Activated naive CD4-positive, alpha-beta T cell treated with anti-CD3 and anti-CD28 coated beads, Interleukin-2, amount 50 U/mL, for 24 hours (primary cell): ENCODE measurements at regions not wholly inside any gene's neighbourhood (a gene's known extent, or its start where the extent isn't known, plus 50 kb on each side); places are given as distances from the start of the nearest gene placed in this dataset.

Source experiments
- H3K27ac Mint-ChIP-seq: one replicate; pipeline ENCODE4 v1.8.0; 2021; ENCODE audit warnings: mild to moderate bottlenecking, mixed read lengths
- H3K27me3 Mint-ChIP-seq: one replicate; pipeline ENCODE4 v1.8.0; 2021; ENCODE audit warnings: mixed read lengths
- H3K36me3 Mint-ChIP-seq: one replicate; pipeline ENCODE4 v1.8.0; 2021; ENCODE audit warnings: mixed read lengths
- H3K4me1 Mint-ChIP-seq: one replicate; pipeline ENCODE4 v1.8.0; 2021; ENCODE audit warnings: mixed read lengths
- H3K4me3 Mint-ChIP-seq: one replicate; pipeline ENCODE4 v1.8.0; 2021; ENCODE audit warnings: mild to moderate bottlenecking, mixed read lengths
- H3K9me3 Mint-ChIP-seq: one replicate; pipeline ENCODE4 v1.8.0; 2021; ENCODE audit warnings: mixed read lengths

DNA sequence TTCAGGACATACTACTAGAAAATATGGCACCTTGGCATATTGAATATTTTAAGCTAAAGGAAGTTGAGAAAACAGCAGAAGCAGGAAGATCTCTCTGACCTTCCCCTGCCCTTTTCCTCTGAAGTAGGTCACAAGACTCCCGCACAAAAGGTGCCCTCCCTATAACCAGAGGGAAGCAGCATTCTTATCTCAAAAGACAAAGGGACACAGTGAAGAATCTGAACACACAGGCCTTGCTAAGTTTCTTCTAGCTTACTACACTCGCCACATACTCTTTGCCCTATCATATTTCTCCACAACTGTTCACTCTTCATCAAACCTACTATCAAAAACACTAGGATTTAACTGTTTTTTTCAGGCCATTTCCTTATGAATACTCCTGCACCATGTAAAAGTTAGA is 151.2 kb downstream of the ELOVL4 start:
- Mint-ChIP-seq H3K27me3 (peaks cover 5% of the 10 kb centered on the region), H3K4me1 (no peaks in the 10 kb centered on the region), H3K36me3 (no peaks in the 10 kb centered on the region), H3K4me3 (no peak overlapping the region), H3K27ac (no peak overlapping the region), H3K9me3 (no peaks in the 10 kb centered on the region)

DNA sequence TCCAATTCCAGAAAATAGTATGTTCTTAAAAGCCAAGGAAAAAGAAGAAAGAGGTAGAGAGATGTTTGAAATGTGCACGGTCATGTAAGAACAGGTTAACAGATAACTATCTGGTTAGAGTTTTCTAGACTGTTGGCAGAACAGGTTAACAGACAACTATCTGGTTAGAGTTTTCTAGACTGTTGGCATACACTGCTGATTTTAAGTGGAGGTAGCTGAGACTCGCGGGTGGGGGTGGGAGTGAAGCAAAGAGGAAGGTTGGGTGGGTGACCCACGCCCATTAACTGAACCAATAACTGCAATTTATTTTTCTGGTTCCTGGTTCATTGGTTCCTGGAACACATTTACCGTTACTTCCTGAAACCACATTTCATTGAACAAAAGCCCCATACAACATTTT is 157.5 kb downstream of the ELOVL4 start:
- H3K4me1 Mint-ChIP-seq = no peaks in the 10 kb centered on the region
- H3K9me3 Mint-ChIP-seq = no peaks in the 10 kb centered on the region
- no peak overlapping the region for H3K27ac Mint-ChIP-seq
- H3K27me3 Mint-ChIP-seq = no peaks in the 10 kb centered on the region
- no peaks in the 10 kb centered on the region for H3K36me3 Mint-ChIP-seq
- no peak overlapping the region for H3K4me3 Mint-ChIP-seq

DNA sequence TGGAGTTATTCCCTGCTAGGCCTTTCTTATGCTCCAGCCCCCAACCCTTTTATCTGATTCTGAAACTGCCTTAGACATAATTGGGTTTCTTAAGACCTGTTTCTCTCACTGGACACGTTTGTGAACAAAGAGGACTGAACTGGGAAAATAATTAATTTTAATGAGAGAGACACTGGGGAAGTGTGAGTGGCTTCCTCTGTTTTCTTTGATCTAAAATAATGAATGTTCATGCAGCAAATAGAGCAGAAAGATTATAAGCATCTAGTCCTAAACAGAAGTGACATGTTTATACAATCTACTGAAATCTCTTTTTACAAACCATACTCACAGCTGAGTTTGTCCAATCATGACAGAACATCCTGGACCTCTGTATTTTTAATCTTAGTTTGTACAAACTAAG is 157.6 kb downstream of the SH3BGRL2 start:
- Mint-ChIP-seq H3K4me3 (no peak overlapping the region), H3K4me1 (no peaks in the 10 kb centered on the region), H3K36me3 (no peaks in the 10 kb centered on the region), H3K9me3 (no peaks in the 10 kb centered on the region), H3K27me3 (peaks cover 2% of the 10 kb centered on the region), H3K27ac (no peak overlapping the region)

DNA sequence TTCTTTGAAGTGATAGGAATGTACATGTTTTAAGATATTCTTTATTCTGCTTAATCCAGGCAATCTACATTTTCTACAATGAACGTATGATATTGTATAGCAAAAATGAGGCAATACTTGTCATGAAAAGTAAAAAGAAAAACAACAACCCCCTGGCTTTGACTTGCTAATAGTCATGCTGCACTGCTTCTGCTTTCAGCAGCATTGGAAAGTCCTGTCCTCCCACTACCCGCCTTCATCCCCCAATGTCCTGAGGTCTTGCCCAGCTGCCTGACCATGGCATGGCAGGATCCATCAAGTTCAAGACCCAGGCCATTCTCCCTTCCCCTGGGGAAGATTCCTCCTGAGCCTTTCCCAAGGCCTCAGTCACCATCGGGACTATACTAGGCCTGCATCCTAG is 156.5 kb downstream of the SH3BGRL2 start:
- Mint-ChIP-seq H3K27me3 (peaks cover 2% of the 10 kb centered on the region), H3K4me1 (no peaks in the 10 kb centered on the region), H3K27ac (no peak overlapping the region), H3K9me3 (no peaks in the 10 kb centered on the region), H3K36me3 (no peaks in the 10 kb centered on the region), H3K4me3 (no peak overlapping the region)

DNA sequence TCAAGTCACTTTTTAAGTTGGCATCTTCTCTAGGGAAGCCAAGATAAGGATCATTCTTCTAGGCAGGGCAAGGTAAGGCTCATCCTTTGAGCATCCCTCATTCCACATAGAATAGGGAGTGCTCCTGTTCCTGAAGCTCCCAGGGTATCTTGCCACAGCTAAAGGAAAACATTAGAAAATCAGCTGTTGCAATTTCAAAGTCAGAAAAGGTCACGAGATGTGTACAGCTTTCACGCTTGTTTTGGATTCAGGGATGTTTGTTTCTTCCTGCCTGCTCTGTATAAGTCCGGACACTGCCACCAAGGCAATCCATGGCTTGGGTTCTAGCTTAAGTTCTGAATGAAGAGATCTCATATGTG is 153.2 kb downstream of the SH3BGRL2 start:
- H3K27ac Mint-ChIP-seq = no peak overlapping the region
- H3K36me3 Mint-ChIP-seq = no peaks in the 10 kb centered on the region
- H3K9me3 Mint-ChIP-seq = no peaks in the 10 kb centered on the region
- H3K4me3 Mint-ChIP-seq = no peak overlapping the region
- H3K27me3 Mint-ChIP-seq = peaks cover 2% of the 10 kb centered on the region
- H3K4me1 Mint-ChIP-seq = no peaks in the 10 kb centered on the region

DNA sequence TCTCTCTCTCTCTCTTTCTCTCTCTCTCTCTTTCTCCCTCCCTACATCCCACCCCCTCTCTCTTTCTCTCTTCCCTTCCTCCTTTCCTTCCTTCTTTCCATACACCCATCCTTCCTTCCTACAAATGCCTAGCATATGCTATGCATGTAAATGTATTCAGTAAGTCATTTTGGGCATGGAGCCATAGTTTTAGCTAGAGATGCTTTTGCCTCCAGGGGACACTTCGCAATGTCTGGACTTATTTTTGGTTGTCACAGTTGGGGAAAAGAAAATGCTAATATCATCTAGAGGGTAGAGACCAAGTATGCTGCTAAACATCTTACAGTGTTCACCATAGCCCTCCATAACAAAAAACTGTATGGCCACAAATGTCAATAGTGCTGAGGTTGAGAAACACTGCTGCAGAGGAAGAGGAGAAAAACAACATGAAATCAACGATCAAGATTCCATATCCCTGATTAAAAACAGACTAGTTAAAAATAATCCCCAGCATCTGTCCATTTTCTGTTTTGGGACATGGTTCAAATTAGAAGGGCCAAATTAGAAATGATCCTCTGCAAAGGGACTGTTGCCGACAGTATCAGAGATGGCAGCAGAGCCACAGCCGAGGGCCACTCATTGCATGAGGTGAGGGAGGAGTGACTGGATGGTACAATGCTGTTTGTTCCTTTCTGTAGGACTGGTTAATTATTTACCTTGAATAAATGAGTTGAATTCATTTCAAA is 152.7 kb downstream of the SH3BGRL2 start:
- peaks cover 2% of the 10 kb centered on the region for H3K27me3 Mint-ChIP-seq
- H3K9me3 Mint-ChIP-seq = no peaks in the 10 kb centered on the region
- no peaks in the 10 kb centered on the region for H3K4me1 Mint-ChIP-seq
- H3K4me3 Mint-ChIP-seq = no peak overlapping the region
- H3K27ac Mint-ChIP-seq = no peak overlapping the region
- no peaks in the 10 kb centered on the region for H3K36me3 Mint-ChIP-seq

DNA sequence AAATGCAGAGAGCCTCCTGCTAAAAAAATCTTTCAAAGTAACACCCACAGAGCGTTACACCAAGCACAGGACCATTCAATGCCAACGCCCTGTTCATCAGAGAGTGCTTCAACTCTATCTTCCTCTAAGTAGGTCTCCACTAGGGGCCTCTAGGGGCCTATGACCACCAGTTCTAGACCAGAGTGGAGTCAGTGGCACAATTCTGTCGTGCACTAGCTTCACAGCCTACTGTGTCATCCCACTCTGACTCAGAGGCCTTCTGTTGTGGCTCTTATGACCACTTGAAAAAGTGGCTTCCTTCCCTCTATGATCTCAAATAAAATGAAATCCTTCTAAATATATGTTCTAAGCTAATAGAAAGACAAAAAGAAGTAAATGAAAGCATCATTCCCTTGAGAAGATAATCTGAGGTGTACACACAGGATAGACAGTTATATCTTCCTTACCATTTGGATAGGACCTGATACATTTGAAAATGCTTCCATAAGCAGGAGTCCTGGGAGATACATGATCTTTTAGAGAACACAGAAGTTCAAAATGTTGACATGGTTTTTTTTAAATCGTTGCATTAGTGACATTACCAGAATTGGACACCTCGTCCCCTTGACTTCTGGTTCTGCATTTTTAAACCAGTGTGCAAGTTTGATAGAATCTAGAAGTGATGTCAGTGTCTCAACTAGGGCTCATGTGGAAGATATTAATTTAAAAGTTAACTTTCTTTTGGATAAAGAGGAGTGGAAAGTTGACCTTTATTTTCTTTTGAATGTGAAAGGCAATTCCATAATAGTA is 151.9 kb downstream of the SH3BGRL2 start:
- H3K4me3 Mint-ChIP-seq = no peak overlapping the region
- no peaks in the 10 kb centered on the region for H3K9me3 Mint-ChIP-seq
- peaks cover 1% of the 10 kb centered on the region for H3K4me1 Mint-ChIP-seq
- H3K27ac Mint-ChIP-seq = no peak overlapping the region
- H3K36me3 Mint-ChIP-seq = no peaks in the 10 kb centered on the region
- peaks cover 2% of the 10 kb centered on the region for H3K27me3 Mint-ChIP-seq

DNA sequence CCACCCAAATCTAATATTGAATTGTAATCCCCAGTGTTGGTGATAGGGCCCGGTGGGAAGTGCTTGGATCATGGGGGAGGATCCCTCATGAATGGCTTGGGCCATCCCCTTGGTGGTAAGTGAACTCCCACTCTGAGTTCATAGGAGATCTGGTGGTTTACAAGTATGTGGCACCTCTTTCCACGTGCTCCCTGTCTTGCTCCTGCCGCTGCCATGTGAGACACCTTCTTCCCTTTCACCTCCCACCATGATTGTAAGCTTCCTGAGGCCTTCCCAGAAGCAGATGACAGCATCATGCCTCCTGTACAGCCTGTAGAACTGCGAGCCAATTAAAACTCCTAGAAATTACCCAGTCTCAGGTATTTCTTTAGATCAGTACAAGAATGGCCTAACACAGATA is 150.8 kb downstream of the SH3BGRL2 start:
- H3K27ac Mint-ChIP-seq = no peak overlapping the region
- H3K36me3 Mint-ChIP-seq = no peaks in the 10 kb centered on the region

DNA sequence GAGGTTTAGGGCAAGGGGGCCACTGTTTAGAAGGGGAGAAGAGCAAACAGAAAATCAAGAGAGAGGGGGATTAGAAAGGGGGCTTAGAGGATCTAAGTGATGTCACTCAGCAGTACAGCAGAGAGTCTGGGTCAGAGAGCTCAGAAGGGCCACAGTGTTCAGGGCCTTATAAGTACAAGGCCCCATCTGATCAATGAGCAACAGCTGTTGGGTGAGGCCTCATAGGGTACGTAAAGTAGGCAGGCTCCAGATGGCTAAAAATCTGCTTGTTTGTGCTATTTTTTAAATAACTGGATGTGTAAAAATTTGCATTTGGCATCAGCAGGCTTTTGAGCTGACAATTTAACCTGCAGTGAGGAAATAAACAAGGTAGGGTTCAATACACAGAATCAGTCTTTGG is 149.8 kb downstream of the SH3BGRL2 start:
- Mint-ChIP-seq H3K27ac (no peak overlapping the region), H3K4me1 (peaks cover 9% of the 10 kb centered on the region), H3K9me3 (no peaks in the 10 kb centered on the region), H3K4me3 (no peak overlapping the region), H3K36me3 (no peaks in the 10 kb centered on the region), H3K27me3 (peaks cover 2% of the 10 kb centered on the region)

More for the DNA sequence above, 150.8 kb downstream of the SH3BGRL2 start:
- Mint-ChIP-seq H3K9me3 (no peaks in the 10 kb centered on the region), H3K4me1 (peaks cover 9% of the 10 kb centered on the region), H3K27me3 (peaks cover 2% of the 10 kb centered on the region), H3K4me3 (no peak overlapping the region)

DNA sequence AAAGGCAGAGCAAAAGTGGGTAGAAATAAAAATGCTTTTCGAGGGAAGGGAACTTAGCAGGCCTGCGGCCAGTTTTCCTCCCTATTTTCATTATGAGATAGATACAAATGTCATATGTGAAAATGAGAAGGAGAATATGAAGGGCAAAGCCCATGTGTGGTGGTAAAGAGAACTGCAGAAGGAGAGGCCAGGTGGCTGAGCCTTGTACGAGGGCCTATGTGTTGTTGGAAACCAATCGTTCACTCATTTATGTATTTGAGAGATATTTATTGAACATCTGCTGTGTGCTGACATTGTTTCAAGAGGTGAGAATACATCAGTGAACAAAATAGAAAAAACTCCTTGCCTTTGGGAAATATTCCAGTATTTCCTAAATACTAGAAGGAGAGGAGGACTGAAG is 147.7 kb downstream of the SH3BGRL2 start:
- Mint-ChIP-seq H3K4me1 (peaks cover 9% of the 10 kb centered on the region), H3K4me3 (no peak overlapping the region), H3K36me3 (no peaks in the 10 kb centered on the region), H3K9me3 (no peaks in the 10 kb centered on the region), H3K27ac (no peak overlapping the region), H3K27me3 (no peaks in the 10 kb centered on the region)

DNA sequence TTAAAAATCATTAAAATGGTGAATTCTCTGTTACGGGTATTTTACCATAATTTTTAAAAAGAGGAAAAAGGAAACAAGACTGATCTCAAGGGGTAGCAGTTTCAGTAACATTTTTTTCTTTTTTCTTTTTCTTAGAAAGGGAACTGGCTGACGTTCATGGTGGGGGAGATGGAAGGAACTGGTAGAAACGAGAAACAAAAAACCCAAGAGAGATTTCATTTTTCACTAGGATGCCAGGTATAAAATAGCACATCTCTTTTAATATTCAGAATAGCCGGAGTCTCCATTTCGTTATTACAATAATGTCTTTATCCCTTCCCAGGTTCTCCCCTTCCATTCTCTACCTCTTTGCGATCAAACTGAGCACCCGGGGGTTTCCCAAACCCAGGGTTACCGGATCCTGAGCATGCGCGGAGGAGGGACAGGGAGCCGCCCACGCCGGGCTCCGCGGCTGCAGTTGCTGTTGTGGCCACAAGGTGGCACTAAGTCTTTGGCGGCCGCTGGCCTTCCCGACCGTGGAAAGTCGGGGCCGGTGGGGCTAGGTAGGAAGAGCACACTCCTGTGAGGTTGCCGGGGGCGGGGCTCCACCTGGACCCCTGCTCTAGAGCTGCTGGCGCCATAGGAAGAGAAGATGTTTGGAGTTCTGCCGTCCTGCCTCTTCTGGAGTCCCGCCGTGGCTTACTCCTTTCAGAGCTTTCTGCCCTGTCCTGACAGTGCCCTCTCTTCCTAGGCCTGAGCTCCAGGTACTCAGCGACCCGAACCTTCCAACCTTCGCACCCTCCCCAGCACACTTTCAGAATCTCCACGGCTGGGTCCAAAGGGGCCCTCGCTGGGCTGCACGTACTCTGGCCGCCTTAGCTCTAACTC is 146.8 kb downstream of the SH3BGRL2 start:
- Mint-ChIP-seq H3K9me3 (no peaks in the 10 kb centered on the region), H3K27me3 (no peaks in the 10 kb centered on the region), H3K4me1 (peaks cover 9% of the 10 kb centered on the region), H3K36me3 (no peaks in the 10 kb centered on the region), H3K4me3 (peak overlapping the region; percentile 82), H3K27ac (peak overlapping the region; percentile 33)

DNA sequence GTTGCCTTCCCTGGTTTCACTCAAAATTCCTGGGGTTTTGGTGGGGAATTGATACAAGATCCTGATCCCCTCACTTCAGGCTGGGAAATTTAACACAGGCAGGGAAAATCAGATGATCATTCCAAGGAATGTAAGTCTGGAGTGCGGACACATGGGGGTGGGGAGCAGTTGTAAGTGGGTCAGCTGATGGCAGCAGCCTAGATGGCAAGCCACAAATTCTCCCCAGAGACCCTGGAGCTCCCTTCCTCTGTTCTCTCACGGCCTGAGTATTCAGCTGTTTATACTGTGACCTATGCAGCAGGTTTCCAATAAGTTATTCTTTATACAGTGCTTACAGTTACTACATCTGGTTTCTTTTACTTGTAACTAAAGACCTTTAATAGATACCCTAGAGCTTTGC is 144.9 kb downstream of the SH3BGRL2 start:
- H3K27me3 Mint-ChIP-seq = no peaks in the 10 kb centered on the region
- no peaks in the 10 kb centered on the region for H3K9me3 Mint-ChIP-seq
- H3K36me3 Mint-ChIP-seq = no peaks in the 10 kb centered on the region
- H3K4me1 Mint-ChIP-seq = peaks cover 9% of the 10 kb centered on the region
- H3K4me3 Mint-ChIP-seq = no peak overlapping the region
- H3K27ac Mint-ChIP-seq = no peak overlapping the region

DNA sequence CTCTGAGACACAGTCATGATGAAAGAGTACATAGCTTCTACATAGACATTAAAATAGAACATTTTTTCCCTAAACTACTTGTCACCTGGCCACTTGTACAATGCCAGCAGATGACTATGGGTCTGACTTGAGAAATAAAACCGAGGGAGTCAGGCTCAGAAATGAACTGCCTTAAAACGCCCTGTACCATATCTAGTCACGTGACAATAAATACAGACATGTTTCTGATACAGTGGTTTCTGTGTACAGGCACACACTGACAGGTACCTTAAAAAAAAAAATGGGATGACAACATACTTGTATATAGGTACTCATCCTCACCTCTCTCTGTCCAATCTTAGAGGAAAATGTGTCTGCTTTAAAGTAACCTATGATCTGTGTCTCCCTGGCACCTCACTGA is 144.1 kb downstream of the SH3BGRL2 start:
- Mint-ChIP-seq H3K27ac (no peak overlapping the region), H3K4me1 (peaks cover 9% of the 10 kb centered on the region), H3K9me3 (no peaks in the 10 kb centered on the region), H3K4me3 (no peak overlapping the region), H3K36me3 (no peaks in the 10 kb centered on the region), H3K27me3 (no peaks in the 10 kb centered on the region)

DNA sequence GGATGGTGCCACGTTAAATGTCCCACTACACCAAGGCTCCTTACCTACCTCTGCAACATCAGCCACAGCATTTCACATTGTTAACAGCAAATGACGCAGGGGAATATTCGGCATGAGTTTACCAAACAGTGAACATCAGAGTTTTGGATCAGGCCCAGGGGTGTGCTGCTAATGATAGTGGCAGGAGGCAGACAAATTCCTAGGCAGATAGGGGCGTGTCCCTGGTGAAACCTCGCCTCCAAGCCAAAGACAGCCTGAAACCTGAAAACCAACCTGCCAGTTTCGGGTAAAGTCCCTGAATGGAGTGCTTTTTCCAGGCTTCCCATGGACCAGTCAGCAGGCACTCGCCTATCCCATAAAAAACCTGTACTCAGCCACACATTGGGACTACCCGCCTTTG is 133.6 kb downstream of the SH3BGRL2 start:
- H3K27me3 Mint-ChIP-seq = peaks cover 11% of the 10 kb centered on the region
- no peak overlapping the region for H3K4me3 Mint-ChIP-seq
- H3K27ac Mint-ChIP-seq = no peak overlapping the region
- no peaks in the 10 kb centered on the region for H3K4me1 Mint-ChIP-seq
- H3K36me3 Mint-ChIP-seq = no peaks in the 10 kb centered on the region
- H3K9me3 Mint-ChIP-seq = no peaks in the 10 kb centered on the region

DNA sequence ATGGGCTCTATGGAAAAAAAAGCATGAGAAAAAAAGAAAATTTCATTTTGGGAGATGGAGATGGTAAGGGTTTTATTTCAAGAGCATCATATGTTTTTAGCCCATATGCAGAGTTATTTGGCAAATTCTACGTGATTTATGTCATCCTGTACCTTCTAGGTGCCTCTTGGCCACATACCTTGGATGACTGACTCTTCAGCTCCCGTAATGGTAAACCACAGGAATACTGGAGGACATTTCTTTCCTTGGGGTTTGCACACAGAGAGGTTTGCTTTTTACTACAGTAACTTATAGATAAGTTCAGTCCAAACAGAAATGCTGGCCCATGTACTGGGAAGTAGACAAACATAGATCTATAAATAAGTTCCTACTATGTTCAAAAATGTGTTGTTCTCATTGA is 132.2 kb downstream of the SH3BGRL2 start:
- H3K4me1 Mint-ChIP-seq = no peaks in the 10 kb centered on the region
- no peak overlapping the region for H3K27ac Mint-ChIP-seq
- no peak overlapping the region for H3K4me3 Mint-ChIP-seq
- H3K27me3 Mint-ChIP-seq = peaks cover 13% of the 10 kb centered on the region
- H3K9me3 Mint-ChIP-seq = no peaks in the 10 kb centered on the region
- H3K36me3 Mint-ChIP-seq = no peaks in the 10 kb centered on the region

DNA sequence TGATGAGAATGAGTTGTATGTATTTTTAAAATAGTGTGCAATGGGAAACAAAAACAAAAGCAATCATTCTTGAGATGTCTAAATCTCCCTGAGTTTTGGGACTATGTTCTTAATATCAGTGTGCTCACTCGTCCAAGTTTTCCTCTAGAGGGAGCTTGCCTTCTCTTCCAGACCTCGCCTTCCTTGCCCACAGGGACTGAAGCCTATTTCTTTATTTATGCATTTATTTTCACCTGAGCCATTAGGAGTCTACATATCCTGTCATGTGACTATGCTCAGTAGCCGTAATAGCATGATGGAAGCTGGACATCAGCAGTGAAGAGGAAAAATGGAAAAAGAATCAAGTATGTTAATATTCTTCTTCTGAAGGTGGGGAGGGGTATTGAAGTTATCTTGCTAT is 131.2 kb downstream of the SH3BGRL2 start:
- H3K4me3 Mint-ChIP-seq = no peak overlapping the region
- H3K4me1 Mint-ChIP-seq = no peaks in the 10 kb centered on the region
- no peaks in the 10 kb centered on the region for H3K9me3 Mint-ChIP-seq
- no peak overlapping the region for H3K27ac Mint-ChIP-seq
- no peaks in the 10 kb centered on the region for H3K36me3 Mint-ChIP-seq
- H3K27me3 Mint-ChIP-seq = peaks cover 17% of the 10 kb centered on the region
